Rectal smooth muscle tissue (tissue), 1 donor: ENCODE measurements at regions not wholly inside any gene's neighbourhood (a gene's known extent, or its start where the extent isn't known, plus 50 kb on each side); places are given as distances from the start of the nearest gene placed in this dataset.
"Not testable (repeated sequence)": the region's sequence is repeated elsewhere in the genome, so short reads cannot be mapped to it uniquely, and the experiment has no call there.

Experiments
- H3K27ac ChIP-seq: one replicate; pipeline ENCODE4 v1.7.0; 2013; ENCODE audit warnings: low read depth, low read length, inconsistent platforms
- H3K27me3 ChIP-seq: one replicate; pipeline ENCODE4 v1.7.0; 2013; ENCODE audit warnings: low read length; ENCODE audit not compliant: control insufficient read depth, insufficient read depth
- H3K36me3 ChIP-seq: one replicate; pipeline ENCODE4 v1.7.0; 2013; ENCODE audit warnings: low read length; ENCODE audit not compliant: control insufficient read depth, insufficient read depth
- H3K4me1 ChIP-seq: one replicate; pipeline ENCODE4 v1.7.0; 2013; ENCODE audit warnings: low read length; ENCODE audit not compliant: control insufficient read depth, insufficient read depth
- H3K4me3 ChIP-seq: one replicate; pipeline ENCODE4 v1.7.0; 2013; ENCODE audit warnings: low read length
- H3K9ac ChIP-seq: one replicate; pipeline ENCODE4 v1.7.0; 2013; ENCODE audit warnings: low read length

DNA sequence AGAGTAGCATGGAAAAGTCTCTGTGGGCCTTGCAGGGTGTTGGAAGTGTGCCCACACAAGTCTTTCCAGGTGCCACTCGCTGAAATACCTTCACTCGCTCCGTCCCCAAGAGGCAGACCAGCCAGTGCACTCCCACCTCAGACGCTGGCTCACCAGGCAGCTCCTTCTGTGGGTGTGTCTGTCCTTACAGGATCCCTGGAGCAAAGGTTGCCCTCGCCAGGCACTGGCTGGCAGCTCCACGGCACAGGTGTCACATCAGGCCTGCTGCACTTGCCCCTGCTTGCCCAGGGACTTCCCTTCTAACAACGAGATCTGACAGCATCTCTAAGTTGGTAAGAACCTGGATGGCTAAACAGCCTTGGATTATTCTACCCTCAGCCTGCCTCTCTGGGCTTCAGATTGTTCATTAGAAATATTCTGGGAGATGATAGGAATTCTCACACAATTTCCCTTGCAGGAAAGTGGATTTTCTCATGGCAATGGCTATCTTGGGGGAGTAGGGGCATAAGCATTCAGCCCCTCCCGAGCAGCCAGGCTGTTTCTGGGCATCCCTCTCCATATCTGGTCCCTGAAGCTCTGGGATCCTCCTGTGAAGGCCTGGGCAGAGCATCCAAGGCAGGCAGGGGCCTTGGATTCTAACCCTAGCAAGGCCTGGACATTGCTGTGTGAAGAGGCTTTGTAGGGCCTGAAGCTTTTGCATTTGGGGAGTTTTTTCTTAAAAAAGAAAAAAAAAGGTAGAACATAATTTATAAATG, 262.1 kb downstream of the MYCN start:
- H3K36me3 ChIP-seq = no peaks in the 10 kb centered on the region
- no peak overlapping the region for H3K27ac ChIP-seq
- H3K4me3 ChIP-seq = no peak overlapping the region
- no peaks in the 10 kb centered on the region for H3K4me1 ChIP-seq
- no peak overlapping the region for H3K9ac ChIP-seq
- H3K27me3 ChIP-seq = no peaks in the 10 kb centered on the region

DNA sequence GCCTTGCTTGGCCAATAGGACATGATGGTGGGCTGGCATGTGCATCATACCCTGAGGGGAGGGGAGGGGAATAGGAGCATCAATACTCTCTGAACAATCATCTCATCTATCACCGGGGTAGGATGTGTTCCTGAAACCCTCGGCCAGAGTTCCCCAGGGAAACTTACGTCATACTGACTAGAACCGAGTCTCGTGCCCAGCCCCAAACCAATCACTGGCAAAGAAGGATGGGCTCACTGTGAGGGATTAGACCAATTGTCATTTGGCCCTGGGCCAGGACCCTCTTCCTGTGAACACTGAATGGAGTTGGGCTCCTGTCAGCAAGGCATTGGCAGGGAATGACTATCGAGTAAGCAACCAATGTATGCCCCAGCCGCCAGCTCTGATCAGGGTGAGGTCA, 261.5 kb downstream of the MYCN start:
- Histone ChIP-seq H3K36me3 (no peaks in the 10 kb centered on the region), H3K27ac (no peak overlapping the region), H3K4me3 (no peak overlapping the region), H3K9ac (no peak overlapping the region), H3K4me1 (no peaks in the 10 kb centered on the region), H3K27me3 (no peaks in the 10 kb centered on the region)

DNA sequence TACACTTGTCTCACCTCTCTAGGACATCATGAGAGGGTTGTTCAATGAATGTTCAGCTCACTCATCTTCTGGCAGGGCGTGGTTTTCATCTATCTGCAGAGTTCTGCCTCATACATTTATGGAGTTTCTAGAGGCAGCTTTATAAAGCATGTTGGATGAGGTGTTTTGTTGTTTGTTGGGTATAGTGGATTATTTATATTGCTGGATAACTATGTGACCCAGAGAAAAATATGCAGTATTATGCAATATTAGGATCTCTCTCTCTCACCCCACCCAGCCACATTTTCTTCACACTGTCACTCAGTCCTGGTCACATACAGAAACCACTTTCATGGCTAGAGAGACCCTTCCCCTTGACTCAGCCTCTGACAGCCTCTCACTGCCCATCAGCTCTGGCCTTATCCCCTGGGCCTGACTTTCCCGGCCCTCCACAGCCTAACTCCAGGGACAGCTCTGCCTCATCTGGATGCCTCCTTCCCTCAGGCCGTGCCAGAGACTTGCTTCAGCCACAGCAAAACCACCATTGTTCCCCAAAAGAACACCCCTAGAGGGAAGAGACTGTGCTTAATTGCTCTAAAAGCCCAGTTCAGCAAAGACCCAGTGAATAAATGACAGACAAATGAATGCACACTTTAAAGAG, 260.3 kb downstream of the MYCN start:
- H3K27ac ChIP-seq = no peak overlapping the region
- no peaks in the 10 kb centered on the region for H3K36me3 ChIP-seq
- no peak overlapping the region for H3K4me3 ChIP-seq
- H3K9ac ChIP-seq = no peak overlapping the region
- no peaks in the 10 kb centered on the region for H3K27me3 ChIP-seq
- no peaks in the 10 kb centered on the region for H3K4me1 ChIP-seq

DNA sequence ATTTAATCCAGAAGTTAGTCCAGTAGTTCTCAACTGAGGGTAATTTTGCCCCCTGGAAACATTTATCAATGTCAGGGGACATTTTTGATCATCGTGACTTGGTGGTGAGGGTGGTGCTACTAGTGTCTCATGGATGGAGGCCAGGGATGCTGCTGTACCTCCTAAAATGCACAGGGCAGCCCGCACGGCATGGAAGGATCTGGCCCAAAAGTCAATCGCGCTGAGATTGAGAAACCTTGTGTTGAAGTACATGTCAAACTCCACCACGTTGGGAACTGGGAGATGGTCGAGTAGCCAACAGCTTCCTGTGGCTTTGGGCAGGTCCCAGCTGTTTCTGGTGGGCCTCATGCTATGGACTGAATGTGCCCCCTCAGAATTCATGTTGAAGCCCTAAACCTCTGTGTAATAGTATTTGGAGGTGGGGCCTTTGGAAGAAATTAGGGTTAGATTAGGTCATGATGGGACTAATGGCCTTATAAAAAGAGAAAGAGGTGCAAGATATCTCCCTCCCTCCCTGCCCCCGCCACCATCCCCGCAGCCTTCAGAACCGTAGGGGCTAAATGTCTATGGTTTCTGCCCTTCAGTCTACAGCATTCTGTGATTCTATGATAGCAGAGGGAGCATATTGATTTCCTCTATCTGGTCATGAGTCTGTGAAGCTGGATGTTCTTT, 259.7 kb downstream of the MYCN start:
- Histone ChIP-seq H3K27ac (no peak overlapping the region), H3K4me1 (no peaks in the 10 kb centered on the region), H3K9ac (no peak overlapping the region), H3K27me3 (no peaks in the 10 kb centered on the region), H3K36me3 (no peaks in the 10 kb centered on the region), H3K4me3 (no peak overlapping the region)

- H3K4me3 ChIP-seq, H3K36me3 ChIP-seq, H3K27ac ChIP-seq, H3K4me1 ChIP-seq, H3K27me3 ChIP-seq, H3K9ac ChIP-seq: not testable (repeated sequence)
These were observed 258.9 kb downstream of the MYCN start for GRCh38 chr2:16199241-16199640.

DNA sequence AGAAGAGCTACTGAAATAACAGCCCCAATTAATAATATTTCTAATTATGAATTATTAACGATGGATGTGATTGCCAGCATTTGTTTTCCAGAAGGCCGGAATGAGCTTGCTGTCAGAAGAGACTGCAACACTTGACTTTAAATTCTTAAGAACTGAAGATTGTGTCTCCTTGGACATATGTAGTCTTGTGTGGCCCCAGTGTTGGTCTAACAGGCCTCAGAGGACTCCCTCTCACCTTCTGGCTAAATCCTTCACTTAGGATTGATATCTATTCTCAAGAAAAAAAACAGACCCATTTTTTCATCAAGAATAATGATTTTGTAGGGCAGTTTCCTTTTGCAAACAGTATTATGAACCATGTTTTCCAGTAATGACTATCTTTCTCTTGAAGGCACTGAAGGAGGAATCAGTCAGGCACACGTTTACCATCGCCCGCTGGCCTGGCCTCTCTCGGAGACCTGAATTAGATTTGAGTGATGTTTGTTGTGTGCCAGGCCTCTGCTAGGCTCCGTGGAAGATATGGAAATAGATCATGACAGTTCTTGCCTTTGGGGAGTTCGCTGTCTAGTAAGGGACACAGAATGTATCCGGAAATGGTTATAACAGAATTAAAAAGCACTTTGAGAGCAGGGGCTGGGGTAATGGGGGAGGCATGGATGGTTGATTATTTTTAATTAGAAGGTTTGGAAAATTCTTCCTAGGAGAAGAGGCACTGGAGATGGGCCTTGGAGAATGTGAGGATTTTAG, 258.0 kb downstream of the MYCN start:
- no peaks in the 10 kb centered on the region for H3K36me3 ChIP-seq
- no peak overlapping the region for H3K27ac ChIP-seq
- no peak overlapping the region for H3K9ac ChIP-seq
- H3K4me1 ChIP-seq = no peaks in the 10 kb centered on the region
- H3K4me3 ChIP-seq = no peak overlapping the region
- H3K27me3 ChIP-seq = no peaks in the 10 kb centered on the region

GRCh38 chr2:16197504-16198147, 257.3 kb downstream of the MYCN start:
- H3K4me1 ChIP-seq = no peaks in the 10 kb centered on the region
- H3K9ac ChIP-seq = no peak overlapping the region
- H3K27ac ChIP-seq = no peak overlapping the region
- H3K27me3 ChIP-seq = no peaks in the 10 kb centered on the region
- H3K36me3 ChIP-seq = no peaks in the 10 kb centered on the region
- no peak overlapping the region for H3K4me3 ChIP-seq

GRCh38 chr2:16196687-16197503, 256.5 kb downstream of the MYCN start:
- Histone ChIP-seq H3K27ac (no peak overlapping the region), H3K27me3 (no peaks in the 10 kb centered on the region), H3K9ac (no peak overlapping the region), H3K36me3 (no peaks in the 10 kb centered on the region), H3K4me1 (no peaks in the 10 kb centered on the region), H3K4me3 (no peak overlapping the region)

- Histone ChIP-seq H3K36me3 (no peaks in the 10 kb centered on the region), H3K27me3 (no peaks in the 10 kb centered on the region), H3K4me3 (no peak overlapping the region), H3K4me1 (no peaks in the 10 kb centered on the region), H3K9ac (no peak overlapping the region), H3K27ac (no peak overlapping the region)
These were observed 255.3 kb downstream of the MYCN start for GRCh38 chr2:16195681-16196070.

- Histone ChIP-seq H3K4me1 (no peaks in the 10 kb centered on the region), H3K27me3 (no peaks in the 10 kb centered on the region), H3K4me3 (no peak overlapping the region), H3K27ac (no peak overlapping the region), H3K36me3 (no peaks in the 10 kb centered on the region), H3K9ac (no peak overlapping the region)
These were observed 254.8 kb downstream of the MYCN start for GRCh38 chr2:16194931-16195680.

- Histone ChIP-seq H3K27me3 (no peaks in the 10 kb centered on the region), H3K27ac (no peak overlapping the region), H3K4me3 (no peak overlapping the region), H3K36me3 (no peaks in the 10 kb centered on the region), H3K9ac (no peak overlapping the region), H3K4me1 (no peaks in the 10 kb centered on the region)
These were observed 254.2 kb downstream of the MYCN start for GRCh38 chr2:16194530-16194929.
